ENCODE measurements at regions not wholly inside any gene's neighbourhood (a gene's known extent, or its start where the extent isn't known, plus 50 kb on each side); places are given as distances from the start of the nearest gene placed in this dataset.

DNA sequence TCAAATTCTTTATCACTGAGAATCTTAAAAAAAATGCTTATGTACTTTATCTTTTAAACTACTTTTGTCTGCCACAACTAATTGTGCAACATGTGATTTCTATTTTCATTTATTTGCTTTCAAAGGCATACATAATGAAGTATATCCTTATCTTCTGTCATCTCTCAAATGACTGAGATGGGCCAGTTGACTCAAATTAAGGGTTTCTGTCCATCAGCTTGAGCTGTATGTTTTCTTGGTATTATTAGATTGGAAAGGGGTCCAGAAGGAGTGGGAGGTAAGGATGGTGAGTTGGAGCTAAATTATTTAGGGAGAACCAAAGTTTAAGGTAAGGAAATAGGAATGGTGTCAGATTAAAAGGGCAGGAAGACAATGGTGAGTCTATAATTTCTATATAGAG lies 408.4 kb upstream of the SEL1L start:
- Histone ChIP-seq H3K36me3 (ENCODE audit: low read depth) (no peaks in the 10 kb centered on the region), H3K4me3 (no peak overlapping the region), H3K9me3 (no peaks in the 10 kb centered on the region), H3K4me1 (ENCODE audit: low read depth) (no peaks in the 10 kb centered on the region)
- TF ChIP-seq, protein P1, sequence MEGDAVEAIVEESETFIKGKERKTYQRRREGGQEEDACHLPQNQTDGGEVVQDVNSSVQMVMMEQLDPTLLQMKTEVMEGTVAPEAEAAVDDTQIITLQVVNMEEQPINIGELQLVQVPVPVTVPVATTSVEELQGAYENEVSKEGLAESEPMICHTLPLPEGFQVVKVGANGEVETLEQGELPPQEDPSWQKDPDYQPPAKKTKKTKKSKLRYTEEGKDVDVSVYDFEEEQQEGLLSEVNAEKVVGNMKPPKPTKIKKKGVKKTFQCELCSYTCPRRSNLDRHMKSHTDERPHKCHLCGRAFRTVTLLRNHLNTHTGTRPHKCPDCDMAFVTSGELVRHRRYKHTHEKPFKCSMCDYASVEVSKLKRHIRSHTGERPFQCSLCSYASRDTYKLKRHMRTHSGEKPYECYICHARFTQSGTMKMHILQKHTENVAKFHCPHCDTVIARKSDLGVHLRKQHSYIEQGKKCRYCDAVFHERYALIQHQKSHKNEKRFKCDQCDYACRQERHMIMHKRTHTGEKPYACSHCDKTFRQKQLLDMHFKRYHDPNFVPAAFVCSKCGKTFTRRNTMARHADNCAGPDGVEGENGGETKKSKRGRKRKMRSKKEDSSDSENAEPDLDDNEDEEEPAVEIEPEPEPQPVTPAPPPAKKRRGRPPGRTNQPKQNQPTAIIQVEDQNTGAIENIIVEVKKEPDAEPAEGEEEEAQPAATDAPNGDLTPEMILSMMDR (IDR thresholded peaks at IDR 0.05): no peak
- intact Hi-C loops (cut with DNase I, micrococcal nuclease): no loop called here
- no peak for DNase-seq
- no peak for ATAC-seq

DNA sequence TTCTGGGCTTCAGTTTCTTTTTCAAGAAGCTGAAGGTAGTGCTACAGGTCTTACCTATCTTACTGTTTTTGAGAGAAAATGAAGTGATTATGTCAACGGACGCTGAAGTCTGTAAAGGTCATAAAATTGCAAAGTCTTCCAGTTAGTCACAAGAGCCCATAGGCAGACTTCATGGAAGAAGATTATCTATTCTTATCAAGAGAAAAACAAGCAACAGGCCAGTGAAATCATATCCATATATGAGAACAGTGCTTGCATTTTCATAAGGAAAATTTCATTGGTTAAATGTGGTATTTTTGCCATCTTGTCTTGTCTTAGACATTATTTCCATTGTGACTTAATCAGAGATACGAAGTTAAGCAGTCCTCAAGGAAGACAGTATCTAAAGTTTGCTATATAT lies 412.7 kb upstream of the SEL1L start:
- TF ChIP-seq, protein P1 (IDR thresholded peaks at IDR 0.05): no peak
- H3K9me3 ChIP-seq: no peaks in the 10 kb centered on the region
- no peaks in the 10 kb centered on the region for H3K4me1 ChIP-seq (ENCODE audit: low read depth)
- H3K4me3 ChIP-seq: no peak overlapping the region
- no peaks in the 10 kb centered on the region for H3K36me3 ChIP-seq (ENCODE audit: low read depth)
- ATAC-seq (no peak), DNase-seq (no peak)
- intact Hi-C loops (cut with DNase I, micrococcal nuclease): no loop called here

DNA sequence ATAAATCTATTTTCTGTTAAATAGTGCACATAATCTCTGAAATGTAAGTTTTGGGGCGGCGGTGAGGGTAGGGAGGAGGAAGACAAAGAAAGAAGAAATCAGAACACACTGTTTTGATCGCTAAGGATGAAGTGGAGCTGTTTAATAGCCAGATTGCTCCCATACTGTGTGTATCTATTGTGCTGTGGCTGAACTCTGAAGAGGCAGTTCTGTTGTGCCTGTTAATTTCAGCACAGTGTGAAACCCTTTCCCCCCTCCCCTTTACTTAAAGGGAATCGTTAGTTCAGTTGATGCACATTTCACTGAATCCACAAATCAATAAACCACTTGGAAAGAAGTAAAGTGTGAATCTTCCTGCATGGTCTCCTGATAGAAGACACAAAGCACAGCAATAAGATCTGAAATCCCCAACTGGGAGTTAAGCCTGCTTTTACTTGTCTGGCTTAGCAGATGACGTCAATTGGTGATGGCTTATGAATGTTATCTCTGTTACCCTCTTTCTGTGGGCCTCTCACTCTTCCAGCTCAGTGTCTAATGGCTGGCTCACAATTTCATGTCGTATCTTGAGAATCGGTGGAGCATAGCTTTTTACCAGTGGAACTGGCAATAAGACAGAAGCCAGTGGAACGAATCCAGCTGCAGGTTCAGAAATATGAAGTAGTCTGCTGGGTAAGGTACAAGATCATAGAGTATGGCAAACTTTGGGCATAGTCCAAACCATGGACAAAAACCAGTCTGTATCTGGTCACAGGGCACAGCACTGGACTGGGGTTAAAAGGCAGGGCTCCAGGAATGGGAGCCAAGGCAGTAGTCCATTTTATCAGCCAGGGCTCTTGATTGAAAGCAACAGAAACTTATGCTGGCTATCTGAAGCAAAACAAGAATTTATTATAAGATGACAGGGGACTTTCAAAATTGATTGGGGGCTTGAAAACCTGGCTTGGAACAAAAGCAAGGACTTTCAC lies 413.5 kb upstream of the SEL1L start:
- intact Hi-C loops (cut with DNase I, micrococcal nuclease): no loop called here
- H3K4me1 ChIP-seq (ENCODE audit: low read depth): no peaks in the 10 kb centered on the region
- H3K9me3 ChIP-seq: no peaks in the 10 kb centered on the region
- H3K4me3 ChIP-seq: no peak overlapping the region
- TF ChIP-seq, protein P1 (IDR thresholded peaks at IDR 0.05): no peak
- DNase-seq (no peak), ATAC-seq (no peak)
- H3K36me3 ChIP-seq (ENCODE audit: low read depth): no peaks in the 10 kb centered on the region

DNA sequence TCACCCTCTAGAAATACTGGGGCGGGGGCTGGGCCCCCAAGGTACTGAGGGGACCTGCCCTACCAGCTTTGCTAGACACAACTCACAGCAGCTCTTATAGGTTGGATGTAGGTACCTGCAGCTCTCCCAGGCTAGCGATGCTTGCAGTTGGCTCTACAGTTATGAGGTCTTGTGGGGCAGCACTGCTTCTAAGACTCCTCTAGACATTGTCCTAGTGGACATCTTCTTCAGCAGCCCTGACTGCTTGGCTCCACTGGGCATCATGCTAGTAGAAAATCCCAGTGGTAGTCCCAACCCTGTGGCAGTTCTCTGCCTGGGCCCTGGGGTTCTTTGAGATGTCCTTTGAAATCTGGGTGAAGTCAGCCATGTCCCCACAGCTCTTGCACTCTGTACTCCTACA lies 419.3 kb upstream of the SEL1L start:
- Histone ChIP-seq H3K4me1 (ENCODE audit: low read depth) (no peaks in the 10 kb centered on the region), H3K4me3 (no peak overlapping the region), H3K36me3 (ENCODE audit: low read depth) (no peaks in the 10 kb centered on the region), H3K9me3 (no peaks in the 10 kb centered on the region)
- DNase-seq (no peak), ATAC-seq (no peak)
- TF ChIP-seq, protein P1 (IDR thresholded peaks at IDR 0.05): no peak
- intact Hi-C loops (cut with DNase I, micrococcal nuclease): no loop called here

DNA sequence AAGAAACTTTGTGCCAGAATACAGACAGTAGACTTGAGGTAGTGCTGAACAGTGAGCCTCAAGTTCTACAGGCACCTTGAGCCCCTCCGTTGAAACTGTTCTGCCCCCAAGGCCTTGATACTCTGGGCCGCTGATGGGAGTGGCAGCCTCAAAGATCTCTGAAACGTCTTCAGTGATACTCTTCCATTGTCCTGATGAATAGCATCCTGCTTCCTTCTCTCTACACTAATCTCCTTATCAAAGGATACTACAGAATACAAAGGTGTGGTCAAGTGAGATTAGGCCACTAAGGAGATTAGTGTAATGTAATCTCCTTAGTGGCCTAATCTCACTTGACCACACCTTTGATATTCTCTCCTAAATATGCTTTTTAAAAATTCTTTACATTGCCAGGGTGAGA lies 419.8 kb upstream of the SEL1L start:
- DNase-seq (no peak), ATAC-seq (no peak)
- no peaks in the 10 kb centered on the region for H3K4me1 ChIP-seq (ENCODE audit: low read depth)
- no peak overlapping the region for H3K4me3 ChIP-seq
- TF ChIP-seq, protein P1 (IDR thresholded peaks at IDR 0.05): no peak
- no peaks in the 10 kb centered on the region for H3K36me3 ChIP-seq (ENCODE audit: low read depth)
- intact Hi-C loops (cut with DNase I, micrococcal nuclease): no loop called here
- H3K9me3 ChIP-seq: no peaks in the 10 kb centered on the region

Data from mucosa of descending colon (tissue), 3 donors.